SU-DHL-6 (cell line): ENCODE measurements at regions not wholly inside any gene's neighbourhood (a gene's known extent, or its start where the extent isn't known, plus 50 kb on each side); places are given as distances from the start of the nearest gene placed in this dataset.

Experiments
- CTCF ChIP-seq: fragments of 200-600 bp; sonication (generic); IDR thresholded peaks from one replicate; pipeline ENCODE4 v1.5.1; 2017; ENCODE audit warnings: antibody characterized with exemption, mild to moderate bottlenecking, low read length, moderate library complexity; ENCODE audit not compliant: insufficient read depth, poor library complexity, severe bottlenecking
- EZH2phosphoT487 ChIP-seq: fragments of 200-600 bp; sonication (generic), shearing (Covaris generic); conservative IDR thresholded peaks from 2 replicates; pipeline ENCODE4 v1.6.1; 2018; ENCODE audit warnings: mild to moderate bottlenecking, antibody characterized with exemption, low read length, moderate library complexity, mixed read lengths

GRCh38 chr7:94252971-94253370 lies 141.7 kb upstream of the COL1A2 start:
- TF ChIP-seq CTCF (no peak), EZH2phosphoT487 (no peak)
